Esophagus squamous epithelium (tissue), 4 donors: ENCODE measurements at regions not wholly inside any gene's neighbourhood (a gene's known extent, or its start where the extent isn't known, plus 50 kb on each side); places are given as distances from the start of the nearest gene placed in this dataset.

ENCODE experiments used
- POLR2A ChIP-seq, 4 donors: fragments of 450-650 bp; IDR thresholded peaks; one replicate each; pipeline ENCODE4 v1.6.1; 2017; ENCODE audit warnings: antibody characterized with exemption in 4 of 4, mild to moderate bottlenecking in 4 of 4, moderate library complexity in 3 of 4
- TF ChIP-seq, protein P1 (sequence below), 6 experiments: fragments of 450-650 bp in 4 of 6; fragments of 200-600 bp in 2 of 6; sonication (generic) in 2 of 6; IDR thresholded peaks; one replicate each; pipeline ENCODE4 v1.5.1; 2016 to 2019; ENCODE audit warnings: antibody characterized with exemption in 6 of 6, mild to moderate bottlenecking in 4 of 6, moderate library complexity in 4 of 6

DNA sequence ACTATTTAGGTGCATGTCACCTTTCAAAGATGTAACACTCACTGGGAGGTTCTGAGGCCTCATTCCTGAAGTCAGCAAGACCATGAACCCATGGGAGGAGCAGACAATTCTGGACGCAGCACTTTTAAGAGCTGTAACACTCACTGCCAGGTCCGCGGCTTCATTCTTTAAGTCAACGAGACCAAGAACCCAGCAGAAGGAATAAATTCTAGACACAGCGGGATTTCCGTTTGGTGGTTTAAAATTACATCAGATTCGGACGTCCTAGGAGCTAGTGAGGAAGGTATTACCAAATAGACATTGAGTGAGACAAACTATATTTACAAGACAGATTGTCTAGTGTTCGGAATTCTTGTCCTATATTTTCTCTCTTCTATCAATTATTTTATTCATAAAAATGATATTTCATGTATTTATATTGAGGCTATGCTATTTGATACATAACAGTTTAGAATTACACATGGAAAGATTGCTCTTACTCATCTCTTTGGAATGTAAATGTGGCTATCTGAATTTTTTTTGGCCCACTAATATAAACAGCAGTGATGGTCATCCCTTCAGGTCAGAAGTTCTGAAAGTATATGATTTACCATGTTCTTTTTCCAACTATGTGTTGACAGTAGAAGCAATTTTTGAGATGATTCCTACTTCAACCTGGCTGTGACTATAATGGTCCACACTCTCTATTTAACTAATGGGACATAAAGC is 1973.0 kb upstream of the FLRT2 start:
- TF ChIP-seq, protein P1, sequence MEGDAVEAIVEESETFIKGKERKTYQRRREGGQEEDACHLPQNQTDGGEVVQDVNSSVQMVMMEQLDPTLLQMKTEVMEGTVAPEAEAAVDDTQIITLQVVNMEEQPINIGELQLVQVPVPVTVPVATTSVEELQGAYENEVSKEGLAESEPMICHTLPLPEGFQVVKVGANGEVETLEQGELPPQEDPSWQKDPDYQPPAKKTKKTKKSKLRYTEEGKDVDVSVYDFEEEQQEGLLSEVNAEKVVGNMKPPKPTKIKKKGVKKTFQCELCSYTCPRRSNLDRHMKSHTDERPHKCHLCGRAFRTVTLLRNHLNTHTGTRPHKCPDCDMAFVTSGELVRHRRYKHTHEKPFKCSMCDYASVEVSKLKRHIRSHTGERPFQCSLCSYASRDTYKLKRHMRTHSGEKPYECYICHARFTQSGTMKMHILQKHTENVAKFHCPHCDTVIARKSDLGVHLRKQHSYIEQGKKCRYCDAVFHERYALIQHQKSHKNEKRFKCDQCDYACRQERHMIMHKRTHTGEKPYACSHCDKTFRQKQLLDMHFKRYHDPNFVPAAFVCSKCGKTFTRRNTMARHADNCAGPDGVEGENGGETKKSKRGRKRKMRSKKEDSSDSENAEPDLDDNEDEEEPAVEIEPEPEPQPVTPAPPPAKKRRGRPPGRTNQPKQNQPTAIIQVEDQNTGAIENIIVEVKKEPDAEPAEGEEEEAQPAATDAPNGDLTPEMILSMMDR (IDR thresholded peaks at IDR 0.05), result no peak
- TF ChIP-seq POLR2A (IDR thresholded peaks at IDR 0.05), result no peak
